Omental fat pad (tissue), 3 donors: ENCODE measurements at regions not wholly inside any gene's neighbourhood (a gene's known extent, or its start where the extent isn't known, plus 50 kb on each side); places are given as distances from the start of the nearest gene placed in this dataset.

Experiments used
- ATAC-seq: fragments of 150-250 bp; one replicate; pipeline ENCODE4 v1.9.1; 2016; ENCODE audit warnings: mild to moderate bottlenecking, moderate library complexity; ENCODE audit not compliant: low FRiP score
- DNase-seq: peaks from one replicate; pipeline ENCODE4 v3.0.0-alpha.2; 2019; ENCODE audit warnings: low spot score
- CTCF ChIP-seq, 3 donors: fragments of 450-650 bp; IDR thresholded peaks; one replicate each; pipeline ENCODE4 v1.5.1; 2016 to 2017; ENCODE audit warnings: antibody characterized with exemption in 3 of 3, mild to moderate bottlenecking in 3 of 3, moderate library complexity in 2 of 3

GRCh38 chr2:5851410-5851809 is 159.2 kb downstream of the SOX11 start:
- DNase-seq (no peak), ATAC-seq (no peak)
- no peak for TF ChIP-seq CTCF (IDR thresholded peaks at IDR 0.05)

- no peak for TF ChIP-seq CTCF (IDR thresholded peaks at IDR 0.05)
- ATAC-seq, result no peak
These were observed 162.6 kb downstream of the SOX11 start for GRCh38 chr2:5854797-5855196.

GRCh38 chr2:5867056-5867455 is 174.9 kb downstream of the SOX11 start:
- ATAC-seq, result no peak
- no peak for DNase-seq

More at GRCh38 chr2:5854797-5855196, 162.6 kb downstream of the SOX11 start:
- DNase-seq, result no peak

GRCh38 chr2:5868931-5869330 is 176.7 kb downstream of the SOX11 start:
- DNase-seq, result no peak
- no peak for TF ChIP-seq CTCF (IDR thresholded peaks at IDR 0.05)
- no peak for ATAC-seq

More at GRCh38 chr2:5867056-5867455, 174.9 kb downstream of the SOX11 start:
- no peak for TF ChIP-seq CTCF (IDR thresholded peaks at IDR 0.05)

GRCh38 chr2:5869936-5870335 is 177.8 kb downstream of the SOX11 start:
- TF ChIP-seq CTCF (IDR thresholded peaks at IDR 0.05), result no peak
- no peak for ATAC-seq
- no peak for DNase-seq

GRCh38 chr2:5877360-5877759 is 185.2 kb downstream of the SOX11 start:
- ATAC-seq (no peak), DNase-seq (no peak)
- no peak for TF ChIP-seq CTCF (IDR thresholded peaks at IDR 0.05)

GRCh38 chr2:5885451-5886173 is 193.4 kb downstream of the SOX11 start:
- TF ChIP-seq CTCF (IDR thresholded peaks at IDR 0.05), result no peak
- no peak for ATAC-seq
- DNase-seq, result no peak
